Motor neuron (in vitro differentiated cells): ENCODE measurements at regions not wholly inside any gene's neighbourhood (a gene's known extent, or its start where the extent isn't known, plus 50 kb on each side); places are given as distances from the start of the nearest gene placed in this dataset.
A peak's percentile ranks its signal among the peaks of the same experiment; 100 is the strongest.

Experiments used
- ATAC-seq, 8 experiments: fragments of 200-7000 bp; cut with Tn5 transposase; replicated peaks in 6 of 8; 2 replicates each; pipeline ENCODE4 v1.8.0; 2021; ENCODE audit warnings: mild to moderate bottlenecking in 8 of 8, moderate library complexity in 8 of 8
- H3K27ac ChIP-seq, 2 donors: fragments of 250-450 bp; sonication (Bioruptor Pico); 2 replicates each; pipeline ENCODE4 v1.9.0; 2021; ENCODE audit warnings: antibody characterized with exemption in 2 of 2, mild to moderate bottlenecking in 2 of 2, moderate library complexity in 1 of 2
- H3K4me1 ChIP-seq, 2 donors: fragments of 250-450 bp; sonication (Bioruptor Pico); replicated peaks in 1 of 2; 2 replicates each; pipeline ENCODE4 v1.6.1; 2021; ENCODE audit warnings: antibody characterized with exemption in 2 of 2, mild to moderate bottlenecking in 2 of 2, moderate library complexity in 1 of 2
- H3K4me3 ChIP-seq, 5 donors: fragments of 250-450 bp; sonication (Bioruptor Pico); 2 replicates each; pipeline ENCODE4 v1.9.0; 2021; ENCODE audit warnings: antibody characterized with exemption in 5 of 5, mild to moderate bottlenecking in 5 of 5, moderate library complexity in 4 of 5
- WGBS, 10 experiments: fragments of 450-650 bp; shearing (Covaris generic); methylation state at CpG; one replicate each; pipeline ENCODE4 v1.0.0; 2022; 5-methylcytosine and 5-hydroxymethylcytosine counted together
- in situ Hi-C, 9 experiments: fragments of 400-800 bp; cut with MboI; loops; one replicate each; pipeline ENCODE4 v1.15.0; 2021; ENCODE audit warnings: low sequenced_read_pairs in 9 of 9, low pct_unique_long_range_greater_than_20kb in 2 of 9; ENCODE audit not compliant: unreplicated experiment in 9 of 9

- in situ Hi-C loops, result no loop called here
- WGBS, 10 experiments, result 9 to 100% (median 76%) methylated on average over 1 to 6 of the region's 6 CpGs
- Histone ChIP-seq H3K4me3 (no peak overlapping the region), H3K4me1 (no peaks in the 10 kb centered on the region), H3K27ac (no peak overlapping the region)
- ATAC-seq, result no peak
Observed at GRCh38 chr13:106306748-106307277, 228.6 kb downstream of the EFNB2 start.

- Histone ChIP-seq H3K4me3 (no peak overlapping the region), H3K4me1 (no peaks in the 10 kb centered on the region), H3K27ac (no peak overlapping the region)
- WGBS, 10 experiments, result 59 to 100% (median 98%) methylated on average over 1 to 2 of the region's 2 CpGs
- no peak for ATAC-seq
- in situ Hi-C loops, result no loop called here
Observed at GRCh38 chr13:106302843-106303242, 232.6 kb downstream of the EFNB2 start.

GRCh38 chr13:106302011-106302410 lies 233.5 kb downstream of the EFNB2 start:
- in situ Hi-C loops, result no loop called here
- Histone ChIP-seq H3K4me3 (no peak overlapping the region), H3K4me1 (no peaks in the 10 kb centered on the region), H3K27ac (no peak overlapping the region)
- WGBS, 10 experiments, result 80 to 100% (median 94%) methylated on average over 1 of the region's 1 CpG; no CpG with 5 or more reads in 4 of the 10 experiments
- no peak for ATAC-seq

GRCh38 chr13:106299621-106300020 lies 235.8 kb downstream of the EFNB2 start:
- in situ Hi-C loops, result no loop called here
- no peak for ATAC-seq

GRCh38 chr13:106297283-106297682 lies 238.2 kb downstream of the EFNB2 start:
- Histone ChIP-seq H3K4me3 (no peak overlapping the region), H3K27ac (no peak overlapping the region), H3K4me1 (peaks cover 0 to 5% of the 10 kb centered on the region in 2 donors)
- 22 to 100% (median 100%) methylated on average over 1 of the region's 1 CpG; no CpG with 5 or more reads in 6 of the 10 experiments for WGBS, 10 experiments
- no peak for ATAC-seq
- in situ Hi-C loops, result no loop called here

More at GRCh38 chr13:106299621-106300020, 235.8 kb downstream of the EFNB2 start:
- H3K27ac ChIP-seq, result no peak overlapping the region
- 38 to 95% (median 83%) methylated on average over 3 to 5 of the region's 5 CpGs for WGBS, 10 experiments
- H3K4me1 ChIP-seq, result peaks cover 0 to 5% of the 10 kb centered on the region in 2 donors
- no peak overlapping the region for H3K4me3 ChIP-seq

- WGBS, 10 experiments, result 29 to 100% (median 80%) methylated on average over 1 to 3 of the region's 3 CpGs; no CpG with 5 or more reads in 1 of the 10 experiments
- Histone ChIP-seq H3K27ac (no peak overlapping the region), H3K4me3 (no peak overlapping the region), H3K4me1 (peaks cover 0 to 5% of the 10 kb centered on the region in 2 donors)
- ATAC-seq, result no peak
- in situ Hi-C loops, result no loop called here
Observed at GRCh38 chr13:106296723-106297122, 238.7 kb downstream of the EFNB2 start.

- H3K4me3 ChIP-seq, result no peak overlapping the region
- peaks cover 0 to 5% of the 10 kb centered on the region in 2 donors for H3K4me1 ChIP-seq
- ATAC-seq, result no peak
- in situ Hi-C loops, result no loop called here
- WGBS, 10 experiments, result 0 to 100% (median 90%) methylated on average over 1 to 7 of the region's 7 CpGs; no CpG with 5 or more reads in 1 of the 10 experiments
- H3K27ac ChIP-seq, result no peak overlapping the region
Observed at GRCh38 chr13:106295971-106296370, 239.5 kb downstream of the EFNB2 start.

GRCh38 chr13:106291006-106291405 lies 244.5 kb downstream of the EFNB2 start:
- Histone ChIP-seq H3K4me3 (no peak overlapping the region), H3K4me1 (peaks cover 9 to 10% of the 10 kb centered on the region in 2 donors), H3K27ac (no peak overlapping the region)
- WGBS, 10 experiments, result 86 to 100% (median 100%) methylated on average over 1 of the region's 1 CpG; no CpG with 5 or more reads in 2 of the 10 experiments
- no peak for ATAC-seq
- in situ Hi-C loops, result no loop called here

- in situ Hi-C loops, result no loop called here
- Histone ChIP-seq H3K27ac (no peak overlapping the region), H3K4me3 (no peak overlapping the region), H3K4me1 (peaks cover 5 to 12% of the 10 kb centered on the region in 2 donors)
- WGBS, 10 experiments, result 60 to 100% (median 80%) methylated on average over 1 to 5 of the region's 6 CpGs; no CpG with 5 or more reads in 3 of the 10 experiments
- ATAC-seq, result no peak
Observed at GRCh38 chr13:106287351-106287750, 248.1 kb downstream of the EFNB2 start.

- no peak overlapping the region for H3K27ac ChIP-seq
- 6 to 100% (median 29%) methylated on average over 1 to 3 of the region's 3 CpGs; no CpG with 5 or more reads in 2 of the 10 experiments for WGBS, 10 experiments
Observed at GRCh38 chr13:106286811-106287210, 248.7 kb downstream of the EFNB2 start.

GRCh38 chr13:106284358-106284757 lies 251.1 kb downstream of the EFNB2 start:
- ATAC-seq, result no peak
- H3K4me1 ChIP-seq, result peaks cover 5 to 12% of the 10 kb centered on the region in 2 donors
- in situ Hi-C loops, result no loop called here
- 46 to 100% (median 100%) methylated on average over 1 to 2 of the region's 2 CpGs for WGBS, 10 experiments
- H3K4me3 ChIP-seq, result no peak overlapping the region
- no peak overlapping the region for H3K27ac ChIP-seq

More at GRCh38 chr13:106286811-106287210, 248.7 kb downstream of the EFNB2 start:
- in situ Hi-C loops, result no loop called here
- ATAC-seq, result peak in 3 of 8 experiments; percentile 26 to 83 (median 74)
- H3K4me1 ChIP-seq, result peaks cover 5 to 12% of the 10 kb centered on the region in 2 donors
- no peak overlapping the region for H3K4me3 ChIP-seq

- Histone ChIP-seq H3K4me1 (peaks cover 3 to 7% of the 10 kb centered on the region in 2 donors), H3K4me3 (no peak overlapping the region), H3K27ac (no peak overlapping the region)
- 75 to 100% (median 100%) methylated on average over 3 to 8 of the region's 9 CpGs for WGBS, 10 experiments
- in situ Hi-C loops, result no loop called here
- no peak for ATAC-seq
Observed at GRCh38 chr13:106281426-106281825, 254.0 kb downstream of the EFNB2 start.

- WGBS, 10 experiments, result 43 to 100% (median 88%) methylated on average over 1 to 8 of the region's 10 CpGs
- ATAC-seq, result no peak
- Histone ChIP-seq H3K4me3 (no peak overlapping the region), H3K4me1 (no peaks in the 10 kb centered on the region), H3K27ac (no peak overlapping the region)
- in situ Hi-C loops, result no loop called here
Observed at GRCh38 chr13:106277484-106278154, 257.8 kb downstream of the EFNB2 start.
